Tibial nerve (tissue), 4 donors: ENCODE measurements at regions not wholly inside any gene's neighbourhood (a gene's known extent, or its start where the extent isn't known, plus 50 kb on each side); places are given as distances from the start of the nearest gene placed in this dataset.

ENCODE experiments used
- DNase-seq, 2 donors: peaks; one replicate each; pipeline ENCODE4 v3.0.0-alpha.2; 2019; ENCODE audit warnings: low spot score in 2 of 2
- H3K27ac ChIP-seq, 4 donors: fragments of 200-600 bp; sonication (generic) in 3 of 4; one replicate each; pipeline ENCODE4 v1.5.1; 2017 to 2019; ENCODE audit warnings: mild to moderate bottlenecking in 1 of 4
- H3K27me3 ChIP-seq, 2 donors: fragments of 200-600 bp; sonication (generic) in 1 of 2; one replicate each; pipeline versions ENCODE4 v1.5.1 to v1.6.0; 2017 to 2019
- H3K36me3 ChIP-seq, 3 donors: fragments of 200-600 bp; sonication (generic); one replicate each; pipeline ENCODE4 v1.5.1; 2018 to 2019
- H3K4me1 ChIP-seq, 4 donors: fragments of 200-600 bp; sonication (generic) in 3 of 4; one replicate each; pipeline ENCODE4 v1.5.1; 2017 to 2019
- H3K4me3 ChIP-seq, 4 donors: fragments of 200-600 bp; sonication (generic) in 3 of 4; one replicate each; pipeline ENCODE4 v1.5.1; 2017 to 2019; ENCODE audit warnings: mild to moderate bottlenecking in 1 of 4, moderate library complexity in 1 of 4
- H3K9me3 ChIP-seq, 4 donors: fragments of 200-600 bp; sonication (generic) in 3 of 4; one replicate each; pipeline ENCODE4 v1.5.1; 2017 to 2019
- CTCF ChIP-seq, 5 experiments: fragments of 200-600 bp in 3 of 5; fragments of 450-650 bp in 2 of 5; sonication (generic) in 3 of 5; IDR thresholded peaks; one replicate each; pipeline ENCODE4 v1.5.1; 2016 to 2019; ENCODE audit warnings: antibody characterized with exemption in 5 of 5, mild to moderate bottlenecking in 3 of 5, moderate library complexity in 2 of 5
- EP300 ChIP-seq, 2 donors: sonication (generic); formaldehyde crosslinking; IDR thresholded peaks; one replicate each; pipeline ENCODE4 v1.6.1; 2017; ENCODE audit warnings: antibody characterized with exemption in 2 of 2, mild to moderate bottlenecking in 1 of 2
- POLR2A ChIP-seq, 2 donors: fragments of 450-650 bp; IDR thresholded peaks; one replicate each; pipeline ENCODE4 v1.6.1; 2017; ENCODE audit warnings: antibody characterized with exemption in 2 of 2, mild to moderate bottlenecking in 2 of 2, moderate library complexity in 2 of 2
- whole genome bisulfite sequencing, 2 donors: methylation state at CpG; one replicate each; pipeline ENCODE4 v1.1.5; 2018; 5-methylcytosine and 5-hydroxymethylcytosine counted together

GRCh38 chr15:70547846-70548487 lies 215.4 kb downstream of the UACA start:
- no peak overlapping the region for H3K27ac ChIP-seq
- no peak for DNase-seq
- H3K4me3 ChIP-seq: no peak overlapping the region
- H3K27me3 ChIP-seq: no peaks in the 10 kb centered on the region
- H3K9me3 ChIP-seq: no peaks in the 10 kb centered on the region
- H3K36me3 ChIP-seq: no peaks in the 10 kb centered on the region
- TF ChIP-seq EP300 (IDR thresholded peaks at IDR 0.05): no peak
- no peak for TF ChIP-seq CTCF (IDR thresholded peaks at IDR 0.05)
- no peak for TF ChIP-seq POLR2A (IDR thresholded peaks at IDR 0.05)
- H3K4me1 ChIP-seq: no peaks in the 10 kb centered on the region

DNA sequence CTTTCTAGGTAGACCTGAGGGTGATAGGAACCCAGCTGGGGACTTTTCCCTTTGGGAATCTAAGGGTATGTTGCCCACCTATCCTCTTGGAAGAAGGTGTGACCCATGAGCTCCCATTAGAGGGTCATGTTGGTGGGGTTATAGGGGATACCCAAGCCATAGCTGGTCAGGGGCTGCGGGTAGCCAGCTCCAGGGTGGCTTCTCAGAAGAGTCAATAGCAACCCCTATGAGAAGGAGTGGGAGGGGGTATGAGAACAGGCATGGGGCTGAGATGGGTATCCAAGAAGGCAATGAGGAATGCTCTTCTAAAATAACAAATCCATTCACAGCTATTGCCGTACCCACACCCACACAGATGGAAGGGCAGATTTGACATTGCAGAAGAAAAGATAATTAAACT lies 217.8 kb downstream of the UACA start:
- Histone ChIP-seq H3K4me1 (no peaks in the 10 kb centered on the region), H3K4me3 (no peak overlapping the region), H3K27ac (no peak overlapping the region), H3K9me3 (no peaks in the 10 kb centered on the region), H3K27me3 (no peaks in the 10 kb centered on the region), H3K36me3 (no peaks in the 10 kb centered on the region)
- DNase-seq: no peak
- TF ChIP-seq CTCF (IDR thresholded peaks at IDR 0.05): no peak
- TF ChIP-seq POLR2A (IDR thresholded peaks at IDR 0.05): no peak
- no peak for TF ChIP-seq EP300 (IDR thresholded peaks at IDR 0.05)
- WGBS, 2 donors: 86 to 92% methylated on average over 2 of the region's 2 CpGs

DNA sequence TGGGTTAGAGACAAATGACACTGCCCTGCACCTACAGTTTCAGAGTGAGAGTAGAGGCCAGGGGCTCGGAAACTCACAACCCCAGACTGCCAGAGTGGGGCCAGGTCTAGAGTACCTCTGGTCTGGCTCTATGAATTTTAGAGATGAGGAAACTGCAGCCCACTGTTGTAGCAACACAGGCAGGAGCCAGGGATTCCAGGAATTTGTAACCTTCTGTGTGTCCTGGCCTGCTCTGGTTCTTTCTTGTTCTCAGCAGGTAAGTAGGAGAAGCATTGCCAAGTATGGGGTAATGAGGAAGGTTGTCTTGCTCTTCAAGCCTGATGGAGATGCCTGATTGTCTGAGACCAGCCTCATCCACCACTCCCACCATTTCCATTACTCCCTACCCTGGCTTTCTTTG lies 221.8 kb downstream of the UACA start:
- no peaks in the 10 kb centered on the region for H3K27me3 ChIP-seq
- H3K4me3 ChIP-seq: no peak overlapping the region
- H3K9me3 ChIP-seq: no peaks in the 10 kb centered on the region
- TF ChIP-seq EP300 (IDR thresholded peaks at IDR 0.05) (no peak), POLR2A (IDR thresholded peaks at IDR 0.05) (no peak), CTCF (IDR thresholded peaks at IDR 0.05) (no peak)
- DNase-seq: no peak
- no peak overlapping the region for H3K27ac ChIP-seq
- no peaks in the 10 kb centered on the region for H3K4me1 ChIP-seq
- WGBS, 2 donors: 71 to 92% methylated on average over 1 of the region's 1 CpG
- H3K36me3 ChIP-seq: no peaks in the 10 kb centered on the region

GRCh38 chr15:70539912-70540530 lies 223.3 kb downstream of the UACA start:
- no peak for DNase-seq
- TF ChIP-seq POLR2A (IDR thresholded peaks at IDR 0.05): no peak
- TF ChIP-seq EP300 (IDR thresholded peaks at IDR 0.05): no peak
- no peak for TF ChIP-seq CTCF (IDR thresholded peaks at IDR 0.05)
- peaks cover 0 to 4% (median 2%) of the 10 kb centered on the region in 4 donors for H3K4me1 ChIP-seq
- no peak overlapping the region for H3K27ac ChIP-seq
- 68% methylated on average over 12 of the region's 12 CpGs for WGBS, 2 donors
- no peak overlapping the region for H3K4me3 ChIP-seq
- H3K27me3 ChIP-seq: no peaks in the 10 kb centered on the region
- no peaks in the 10 kb centered on the region for H3K36me3 ChIP-seq
- no peaks in the 10 kb centered on the region for H3K9me3 ChIP-seq

- DNase-seq: no peak
- Histone ChIP-seq H3K9me3 (no peaks in the 10 kb centered on the region), H3K27ac (no peak overlapping the region), H3K4me3 (no peak overlapping the region), H3K4me1 (peaks cover 0 to 8% (median 2%) of the 10 kb centered on the region in 4 donors), H3K36me3 (no peaks in the 10 kb centered on the region), H3K27me3 (no peaks in the 10 kb centered on the region)
- TF ChIP-seq POLR2A (IDR thresholded peaks at IDR 0.05): no peak
- TF ChIP-seq CTCF (IDR thresholded peaks at IDR 0.05): no peak
- no peak for TF ChIP-seq EP300 (IDR thresholded peaks at IDR 0.05)
- 85 to 96% methylated on average over 5 of the region's 5 CpGs for WGBS, 2 donors
Observed at GRCh38 chr15:70539409-70539808, 223.9 kb downstream of the UACA start.
